ENCODE measurements at regions not wholly inside any gene's neighbourhood (a gene's known extent, or its start where the extent isn't known, plus 50 kb on each side); places are given as distances from the start of the nearest gene placed in this dataset.
A peak's percentile ranks its signal among the peaks of the same experiment; 100 is the strongest.
"Not testable (repeated sequence)": the region's sequence is repeated elsewhere in the genome, so short reads cannot be mapped to it uniquely, and the experiment has no call there.

GRCh38 chr3:87835236-87835635 is 223.6 kb downstream of the CGGBP1 start:
- no peak overlapping the region for H3K4me3 ChIP-seq (ENCODE audit: low read depth, low read length)
- no peaks in the 10 kb centered on the region for H3K36me3 ChIP-seq (ENCODE audit: insufficient read depth, low read length)
- H3K27ac ChIP-seq (ENCODE audit: low read depth, low read length) = no peak overlapping the region
- H3K79me2 ChIP-seq (ENCODE audit: control insufficient read depth, insufficient read depth, low read length, unreplicated experiment) = no peaks in the 10 kb centered on the region
- no peaks in the 10 kb centered on the region for H3K27me3 ChIP-seq (ENCODE audit: insufficient read depth, low read length)
- no peaks in the 10 kb centered on the region for H3K4me1 ChIP-seq (ENCODE audit: control insufficient read depth, insufficient read depth, low read length, unreplicated experiment)
- H2AFZ ChIP-seq (ENCODE audit: low read length, unreplicated experiment) = no peak overlapping the region

GRCh38 chr3:87834327-87834726 is 224.5 kb downstream of the CGGBP1 start:
- Histone ChIP-seq H3K27ac (ENCODE audit: low read depth, low read length) (no peak overlapping the region), H2AFZ (ENCODE audit: low read length, unreplicated experiment) (no peak overlapping the region), H3K79me2 (ENCODE audit: control insufficient read depth, insufficient read depth, low read length, unreplicated experiment) (no peaks in the 10 kb centered on the region), H3K4me1 (ENCODE audit: control insufficient read depth, insufficient read depth, low read length, unreplicated experiment) (no peaks in the 10 kb centered on the region), H3K4me3 (ENCODE audit: low read depth, low read length) (no peak overlapping the region), H3K27me3 (ENCODE audit: insufficient read depth, low read length) (no peaks in the 10 kb centered on the region), H3K36me3 (ENCODE audit: insufficient read depth, low read length) (no peaks in the 10 kb centered on the region)

DNA sequence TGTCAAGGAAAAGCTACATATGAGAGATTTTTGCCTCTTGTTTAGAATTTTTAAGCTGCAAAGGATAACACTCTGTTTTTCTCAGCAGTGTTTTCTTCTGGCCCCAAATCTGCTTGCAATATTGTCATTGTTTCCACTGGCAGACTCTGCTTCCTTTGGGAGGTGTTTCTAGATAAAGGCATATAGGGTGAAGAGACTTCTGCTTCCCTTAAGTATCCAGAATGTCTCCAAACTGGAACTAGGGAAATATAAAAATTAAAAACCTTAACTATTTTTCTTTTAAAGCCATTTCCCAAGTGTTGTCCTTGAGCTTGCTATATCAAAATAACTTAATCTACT is 225.8 kb downstream of the CGGBP1 start:
- no peaks in the 10 kb centered on the region for H3K36me3 ChIP-seq (ENCODE audit: insufficient read depth, low read length)

DNA sequence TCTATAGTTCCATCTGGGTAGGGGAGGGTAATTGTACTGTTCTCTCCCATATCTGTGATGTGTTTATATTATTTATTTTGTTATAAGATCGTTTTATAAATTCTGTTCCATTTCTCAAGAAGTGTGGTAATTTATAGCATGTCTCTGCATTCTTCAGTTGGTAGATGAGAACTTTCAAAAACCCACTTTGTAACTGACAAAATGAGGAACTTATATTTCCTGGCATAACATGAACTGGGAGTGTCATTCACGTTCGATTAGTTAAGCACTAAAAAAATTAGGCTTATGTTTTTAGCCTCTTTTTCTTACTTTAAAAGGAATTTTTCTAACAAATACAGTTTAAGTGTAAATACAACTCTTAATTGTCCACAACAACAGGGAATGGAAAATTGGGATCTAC is 230.8 kb downstream of the CGGBP1 start:
- H3K79me2 ChIP-seq (ENCODE audit: control insufficient read depth, insufficient read depth, low read length, unreplicated experiment) = no peaks in the 10 kb centered on the region
- H3K27me3 ChIP-seq (ENCODE audit: insufficient read depth, low read length) = no peaks in the 10 kb centered on the region
- no peaks in the 10 kb centered on the region for H3K36me3 ChIP-seq (ENCODE audit: insufficient read depth, low read length)
- no peak overlapping the region for H3K27ac ChIP-seq (ENCODE audit: low read depth, low read length)
- H2AFZ ChIP-seq (ENCODE audit: low read length, unreplicated experiment) = no peak overlapping the region
- H3K4me1 ChIP-seq (ENCODE audit: control insufficient read depth, insufficient read depth, low read length, unreplicated experiment) = no peaks in the 10 kb centered on the region
- H3K4me3 ChIP-seq (ENCODE audit: low read depth, low read length) = no peak overlapping the region

More for the DNA sequence above, 225.8 kb downstream of the CGGBP1 start:
- no peaks in the 10 kb centered on the region for H3K27me3 ChIP-seq (ENCODE audit: insufficient read depth, low read length)
- H2AFZ ChIP-seq (ENCODE audit: low read length, unreplicated experiment) = no peak overlapping the region
- no peak overlapping the region for H3K4me3 ChIP-seq (ENCODE audit: low read depth, low read length)
- no peaks in the 10 kb centered on the region for H3K79me2 ChIP-seq (ENCODE audit: control insufficient read depth, insufficient read depth, low read length, unreplicated experiment)
- H3K27ac ChIP-seq (ENCODE audit: low read depth, low read length) = no peak overlapping the region
- H3K4me1 ChIP-seq (ENCODE audit: control insufficient read depth, insufficient read depth, low read length, unreplicated experiment) = no peaks in the 10 kb centered on the region

DNA sequence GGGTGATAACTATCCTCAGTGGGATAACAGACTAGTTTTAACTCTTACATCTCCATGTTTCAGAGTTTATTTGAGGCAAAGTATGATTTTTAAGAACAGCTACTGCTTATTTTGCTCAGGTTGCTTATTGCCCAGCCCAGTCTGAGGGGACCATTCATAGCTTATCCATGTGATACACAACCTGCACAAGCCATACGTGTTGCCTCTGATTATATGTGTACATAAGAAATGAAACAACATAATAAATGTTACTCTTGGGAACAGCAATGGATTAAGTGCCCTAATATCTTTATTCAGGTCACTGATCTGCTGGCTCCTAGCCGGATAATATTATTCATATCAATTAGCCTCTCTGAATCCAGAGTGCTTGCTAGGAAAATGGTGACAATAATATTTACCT is 236.2 kb downstream of the CGGBP1 start:
- Histone ChIP-seq H3K36me3 (ENCODE audit: insufficient read depth, low read length) (no peaks in the 10 kb centered on the region), H3K27me3 (ENCODE audit: insufficient read depth, low read length) (no peaks in the 10 kb centered on the region), H2AFZ (ENCODE audit: low read length, unreplicated experiment) (no peak overlapping the region), H3K4me1 (ENCODE audit: control insufficient read depth, insufficient read depth, low read length, unreplicated experiment) (no peaks in the 10 kb centered on the region), H3K79me2 (ENCODE audit: control insufficient read depth, insufficient read depth, low read length, unreplicated experiment) (no peaks in the 10 kb centered on the region), H3K27ac (ENCODE audit: low read depth, low read length) (no peak overlapping the region), H3K4me3 (ENCODE audit: low read depth, low read length) (no peak overlapping the region)

DNA sequence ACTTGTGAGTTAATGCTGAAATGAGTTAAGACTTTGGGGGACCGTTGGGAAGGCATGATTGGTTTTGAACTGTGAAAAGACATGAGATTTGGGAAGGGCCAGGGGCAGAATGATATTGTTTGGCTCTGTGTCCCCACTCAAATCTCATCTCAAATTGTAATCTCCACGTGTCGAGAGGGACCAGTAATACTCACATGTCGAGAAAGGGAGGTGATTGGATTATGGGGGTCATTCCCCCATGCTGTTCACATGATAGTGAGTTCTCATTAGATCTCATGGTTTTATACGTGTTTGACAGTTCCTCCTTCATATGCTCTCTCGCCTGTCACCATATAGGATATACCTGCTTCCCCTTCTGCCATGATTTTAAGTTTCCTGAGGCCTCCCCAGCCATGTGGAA is 245.3 kb downstream of the CGGBP1 start:
- not testable (repeated sequence) for H3K79me2 ChIP-seq (ENCODE audit: control insufficient read depth, insufficient read depth, low read length, unreplicated experiment); H3K36me3 ChIP-seq (ENCODE audit: insufficient read depth, low read length); H3K4me3 ChIP-seq (ENCODE audit: low read depth, low read length); H2AFZ ChIP-seq (ENCODE audit: low read length, unreplicated experiment); H3K4me1 ChIP-seq (ENCODE audit: control insufficient read depth, insufficient read depth, low read length, unreplicated experiment); H3K27ac ChIP-seq (ENCODE audit: low read depth, low read length); H3K27me3 ChIP-seq (ENCODE audit: insufficient read depth, low read length)

DNA sequence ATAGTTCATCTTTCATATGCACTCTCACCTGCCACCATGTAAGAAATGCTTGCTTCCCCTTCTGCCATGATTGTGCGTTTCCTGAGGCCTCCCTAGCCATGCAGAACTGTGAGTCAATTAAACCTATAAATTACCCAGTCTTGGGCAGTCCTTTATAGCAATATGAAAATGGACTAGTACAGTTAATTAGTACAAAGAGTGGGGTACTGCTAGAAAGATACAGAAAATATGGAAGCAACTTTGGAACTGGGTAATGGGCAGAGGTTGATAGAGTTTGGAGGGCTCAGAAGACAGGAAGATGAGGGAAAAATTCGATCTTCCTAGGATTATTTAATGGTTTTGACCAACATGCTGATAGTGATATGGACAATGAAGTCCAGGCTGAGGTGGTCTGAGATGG is 246.9 kb downstream of the CGGBP1 start:
- Histone ChIP-seq H3K4me3 (ENCODE audit: low read depth, low read length) (no peak overlapping the region), H3K79me2 (ENCODE audit: control insufficient read depth, insufficient read depth, low read length, unreplicated experiment) (no peaks in the 10 kb centered on the region), H3K27ac (ENCODE audit: low read depth, low read length) (no peak overlapping the region), H2AFZ (ENCODE audit: low read length, unreplicated experiment) (no peak overlapping the region), H3K36me3 (ENCODE audit: insufficient read depth, low read length) (no peaks in the 10 kb centered on the region), H3K27me3 (ENCODE audit: insufficient read depth, low read length) (no peaks in the 10 kb centered on the region), H3K4me1 (ENCODE audit: control insufficient read depth, insufficient read depth, low read length, unreplicated experiment) (peaks cover 6% of the 10 kb centered on the region)

- Histone ChIP-seq H3K4me1 (ENCODE audit: control insufficient read depth, insufficient read depth, low read length, unreplicated experiment) (peaks cover 6% of the 10 kb centered on the region), H3K36me3 (ENCODE audit: insufficient read depth, low read length) (no peaks in the 10 kb centered on the region), H3K27me3 (ENCODE audit: insufficient read depth, low read length) (no peaks in the 10 kb centered on the region), H3K27ac (ENCODE audit: low read depth, low read length) (peak overlapping the region; percentile 35), H3K79me2 (ENCODE audit: control insufficient read depth, insufficient read depth, low read length, unreplicated experiment) (no peaks in the 10 kb centered on the region), H2AFZ (ENCODE audit: low read length, unreplicated experiment) (peak overlapping the region; percentile 39), H3K4me3 (ENCODE audit: low read depth, low read length) (no peak overlapping the region)
Observed at GRCh38 chr3:87810452-87811016, 248.3 kb downstream of the CGGBP1 start.

DNA sequence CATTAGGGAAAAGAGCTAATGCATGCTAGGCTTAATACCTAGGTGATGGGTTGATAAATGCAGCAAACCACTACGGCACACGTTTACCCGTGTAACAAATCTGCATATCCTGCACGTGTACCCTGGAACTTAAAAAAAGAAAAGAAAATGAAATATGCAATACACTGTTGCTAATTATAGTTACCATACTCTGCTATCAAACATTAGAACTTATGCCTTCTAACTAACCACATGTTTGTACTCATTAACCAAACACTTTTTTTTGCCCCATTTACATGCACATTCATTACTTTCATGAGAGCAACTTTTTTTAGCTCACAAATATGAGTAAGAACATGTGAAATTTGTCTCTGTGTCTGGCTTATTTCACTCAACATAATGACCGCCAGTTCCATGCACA is 253.1 kb downstream of the CGGBP1 start:
- Histone ChIP-seq H3K79me2 (ENCODE audit: control insufficient read depth, insufficient read depth, low read length, unreplicated experiment) (no peaks in the 10 kb centered on the region), H3K4me3 (ENCODE audit: low read depth, low read length) (no peak overlapping the region), H3K36me3 (ENCODE audit: insufficient read depth, low read length) (no peaks in the 10 kb centered on the region), H3K27me3 (ENCODE audit: insufficient read depth, low read length) (no peaks in the 10 kb centered on the region), H2AFZ (ENCODE audit: low read length, unreplicated experiment) (no peak overlapping the region), H3K27ac (ENCODE audit: low read depth, low read length) (no peak overlapping the region), H3K4me1 (ENCODE audit: control insufficient read depth, insufficient read depth, low read length, unreplicated experiment) (peaks cover 6% of the 10 kb centered on the region)

- H3K4me3 ChIP-seq (ENCODE audit: low read depth, low read length) = no peak overlapping the region
- no peak overlapping the region for H3K27ac ChIP-seq (ENCODE audit: low read depth, low read length)
- no peaks in the 10 kb centered on the region for H3K4me1 ChIP-seq (ENCODE audit: control insufficient read depth, insufficient read depth, low read length, unreplicated experiment)
- no peaks in the 10 kb centered on the region for H3K79me2 ChIP-seq (ENCODE audit: control insufficient read depth, insufficient read depth, low read length, unreplicated experiment)
- no peaks in the 10 kb centered on the region for H3K36me3 ChIP-seq (ENCODE audit: insufficient read depth, low read length)
- peaks cover 14% of the 10 kb centered on the region for H3K27me3 ChIP-seq (ENCODE audit: insufficient read depth, low read length)
- H2AFZ ChIP-seq (ENCODE audit: low read length, unreplicated experiment) = no peak overlapping the region
Observed at GRCh38 chr3:87801409-87801808, 257.4 kb downstream of the CGGBP1 start.

GRCh38 chr3:87800516-87800915 is 258.3 kb downstream of the CGGBP1 start:
- Histone ChIP-seq H3K27ac (ENCODE audit: low read depth, low read length) (no peak overlapping the region), H3K79me2 (ENCODE audit: control insufficient read depth, insufficient read depth, low read length, unreplicated experiment) (no peaks in the 10 kb centered on the region), H3K4me1 (ENCODE audit: control insufficient read depth, insufficient read depth, low read length, unreplicated experiment) (no peaks in the 10 kb centered on the region), H2AFZ (ENCODE audit: low read length, unreplicated experiment) (no peak overlapping the region), H3K27me3 (ENCODE audit: insufficient read depth, low read length) (peaks cover 23% of the 10 kb centered on the region), H3K4me3 (ENCODE audit: low read depth, low read length) (no peak overlapping the region), H3K36me3 (ENCODE audit: insufficient read depth, low read length) (no peaks in the 10 kb centered on the region)
